Heart right ventricle (tissue), 16 donors: ENCODE measurements at regions not wholly inside any gene's neighbourhood (a gene's known extent, or its start where the extent isn't known, plus 50 kb on each side); places are given as distances from the start of the nearest gene placed in this dataset.

Source experiments
- ATAC-seq, 8 donors: fragments of 200-7000 bp; cut with Tn5 transposase; one replicate each; pipeline ENCODE4 v1.9.1; 2020; ENCODE audit warnings: mild to moderate bottlenecking in 8 of 8, moderate library complexity in 8 of 8, moderate number of reproducible peaks in 1 of 8
- DNase-seq, 2 donors: peaks; one replicate each; pipeline ENCODE4 v3.0.0-alpha.2; 2020
- H3K27ac ChIP-seq, 10 donors: fragments of 200-600 bp; sonication (generic) in 2 of 10; one replicate each; pipeline versions ENCODE4 v1.5.0 to v1.8.0; 2020 to 2022; ENCODE audit warnings: mild to moderate bottlenecking in 3 of 10
- H3K27me3 ChIP-seq, 7 donors: fragments of 200-600 bp; one replicate each; pipeline ENCODE4 v1.8.0; 2021 to 2022; ENCODE audit warnings: mild to moderate bottlenecking in 2 of 7
- H3K36me3 ChIP-seq, 9 donors: fragments of 200-600 bp; sonication (generic) in 1 of 9; one replicate each; pipeline versions ENCODE4 v1.5.0 to v1.8.0; 2020 to 2022; ENCODE audit warnings: mild to moderate bottlenecking in 2 of 9
- H3K4me1 ChIP-seq, 9 donors: fragments of 200-600 bp; sonication (generic) in 1 of 9; one replicate each; pipeline versions ENCODE4 v1.5.0 to v1.8.0; 2020 to 2022; ENCODE audit warnings: mild to moderate bottlenecking in 4 of 9
- H3K4me3 ChIP-seq, 10 donors: fragments of 200-600 bp; sonication (generic) in 2 of 10; one replicate each; pipeline versions ENCODE4 v1.5.0 to v1.8.0; 2020 to 2022; ENCODE audit warnings: mild to moderate bottlenecking in 7 of 10, moderate library complexity in 2 of 10
- H3K9me3 ChIP-seq, 11 donors: fragments of 200-600 bp in 10 of 11; sonication (generic) in 2 of 11; one replicate each; pipeline versions ENCODE4 v1.5.0 to v1.8.0; 2013 to 2022; ENCODE audit warnings: mild to moderate bottlenecking in 2 of 11, control low read depth in 1 of 11, moderate library complexity in 1 of 11
- CTCF ChIP-seq, 9 donors: fragments of 200-600 bp; sonication (generic) in 2 of 9; IDR thresholded peaks; one replicate each; pipeline versions ENCODE4 v1.5.0 to v1.8.0; 2021 to 2022; ENCODE audit warnings: antibody characterized with exemption in 9 of 9, mild to moderate bottlenecking in 5 of 9, moderate library complexity in 1 of 9
- WGBS, 2 donors: extraction: QIAGEN DNeasy Blood & Tissue Kit; methylation state at CpG; one replicate each; pipeline ENCODE4 v1.1.7; 2013; ENCODE audit warnings: inconsistent platforms in 1 of 2; 5-methylcytosine and 5-hydroxymethylcytosine counted together
- intact Hi-C, 10 donors: fragments of 100-400 bp; cut with DNase I; formaldehyde crosslinking; loops; one replicate each; pipeline versions ENCODE4 v1.11.1 to v1.14.2; 2022
- donor health status: Arrhythmogenic right ventricular cardiomyopathy.
- donor health status: ischemic (EF 13 %, LVEDD 7.1; RV severe dilation, severe dysfunction).
- donor health status: healthy with polysubstance abuse.
- donor health status: DM: no; HTN: yes; CAD: no.
- donor health status: DM: no; HTN: no; CAD: no.
- donor health status: ischemic (EF 25% LVEDD 6.9; RV normal size, moderate dysfunction).
- donor health status: ischemic (EF 25% LVEDD 5.7; RV mildly dilated, moderate dysfunction).
- donor health status: healthy.
- donor health status: DM: yes; HTN: yes; CAD: no.
- donor health status: Ischemic cardiomyopathy.
- donor health status: ischemic (EF 35%, LVEDD 5.7; RV mildly dilated, moderate dysfunction).
- donor health status: nonischemic (EF 11% LVEDD 7.7; RV severe dilation, severe dysfunction).
- donor health status: DM: yes; HTN: yes; CAD: no.
- donor health status: PGD.
- donor health status: ischemic (EF 29% LVEDD 5.4; RV normal size, mild dysfunction).
- donor health status: nonischemic (EF 23%, LVEDD 6.1; RV moderate dilation, normal function).

- peak in 3 of 8 donors; percentile 22 to 49 (median 41) for ATAC-seq
- no peak overlapping the region for H3K4me3 ChIP-seq
- H3K27me3 ChIP-seq, result no peaks in the 10 kb centered on the region
- 71 to 74% methylated on average over 9 of the region's 9 CpGs for WGBS, 2 donors
- no peak for TF ChIP-seq CTCF (IDR thresholded peaks at IDR 0.05)
- H3K27ac ChIP-seq, result peak overlapping the region in 5 of 10 donors; percentile 3 to 41 (median 28)
- H3K4me1 ChIP-seq, result peaks cover 0 to 30% (median 9%) of the 10 kb centered on the region in 9 donors
- no peaks in the 10 kb centered on the region for H3K9me3 ChIP-seq
- intact Hi-C loops, result no loop called here
- H3K36me3 ChIP-seq, result no peaks in the 10 kb centered on the region
- no peak for DNase-seq
Measured at GRCh38 chr3:65019443-65020055, 331.7 kb upstream of the ADAMTS9 start.

GRCh38 chr3:65018801-65019200 lies 331.0 kb upstream of the ADAMTS9 start:
- TF ChIP-seq CTCF (IDR thresholded peaks at IDR 0.05), result no peak
- ATAC-seq (no peak), DNase-seq (no peak)
- H3K27me3 ChIP-seq, result no peaks in the 10 kb centered on the region
- peaks cover 0 to 4% (median 0%) of the 10 kb centered on the region in 11 donors for H3K9me3 ChIP-seq
- H3K36me3 ChIP-seq, result no peaks in the 10 kb centered on the region
- no peak overlapping the region for H3K27ac ChIP-seq
- H3K4me1 ChIP-seq, result peaks cover 0 to 30% (median 9%) of the 10 kb centered on the region in 9 donors
- intact Hi-C loops, result no loop called here
- no peak overlapping the region for H3K4me3 ChIP-seq

- Histone ChIP-seq H3K27ac (no peak overlapping the region), H3K36me3 (no peaks in the 10 kb centered on the region), H3K4me3 (no peak overlapping the region), H3K4me1 (peaks cover 0 to 30% (median 9%) of the 10 kb centered on the region in 9 donors), H3K27me3 (no peaks in the 10 kb centered on the region), H3K9me3 (peaks cover 0 to 8% (median 0%) of the 10 kb centered on the region in 11 donors)
- TF ChIP-seq CTCF (IDR thresholded peaks at IDR 0.05), result no peak
- DNase-seq, result no peak
- ATAC-seq, result no peak
- WGBS, 2 donors, result 78 to 92% methylated on average over 1 of the region's 1 CpG
- intact Hi-C loops, result no loop called here
Measured at GRCh38 chr3:65017359-65017758, 329.6 kb upstream of the ADAMTS9 start.

- ATAC-seq, result peak in 1 of 8 donors; percentile 46
- intact Hi-C loops, result no loop called here
- H3K27me3 ChIP-seq, result no peaks in the 10 kb centered on the region
- H3K4me3 ChIP-seq, result no peak overlapping the region
- peaks cover 0 to 24% (median 9%) of the 10 kb centered on the region in 9 donors for H3K4me1 ChIP-seq
- no peak for TF ChIP-seq CTCF (IDR thresholded peaks at IDR 0.05)
- H3K27ac ChIP-seq, result no peak overlapping the region
- H3K36me3 ChIP-seq, result peaks cover 0 to 5% (median 0%) of the 10 kb centered on the region in 9 donors
- no peak for DNase-seq
- WGBS, 2 donors, result 48 to 60% methylated on average over 2 of the region's 2 CpGs
- peaks cover 0 to 8% (median 0%) of the 10 kb centered on the region in 11 donors for H3K9me3 ChIP-seq
Measured at GRCh38 chr3:65015711-65016110, 327.9 kb upstream of the ADAMTS9 start.
